Ascending aorta (tissue), 2 donors: ENCODE measurements at regions not wholly inside any gene's neighbourhood (a gene's known extent, or its start where the extent isn't known, plus 50 kb on each side); places are given as distances from the start of the nearest gene placed in this dataset.

Experiments used
- DNase-seq, 2 donors: peaks; one replicate each; pipeline ENCODE4 v3.0.0-alpha.2; 2019; ENCODE audit warnings: low spot score in 2 of 2
- H3K27ac ChIP-seq, 2 donors: fragments of 200-600 bp; sonication (generic); one replicate each; pipeline ENCODE4 v1.5.1; 2016 to 2017; ENCODE audit warnings: mild to moderate bottlenecking in 1 of 2
- H3K27me3 ChIP-seq: fragments of 200-600 bp; sonication (generic); one replicate; pipeline ENCODE4 v1.5.1; 2017
- H3K36me3 ChIP-seq, 2 donors: fragments of 200-600 bp; sonication (generic); one replicate each; pipeline ENCODE4 v1.5.1; 2016
- H3K4me1 ChIP-seq, 2 donors: fragments of 200-600 bp; sonication (generic); one replicate each; pipeline ENCODE4 v1.5.1; 2016 to 2017; ENCODE audit warnings: mild to moderate bottlenecking in 1 of 2
- H3K4me3 ChIP-seq, 2 donors: fragments of 200-600 bp; sonication (generic); one replicate each; pipeline ENCODE4 v1.5.1; 2016 to 2017; ENCODE audit warnings: mild to moderate bottlenecking in 1 of 2
- H3K9me3 ChIP-seq, 2 donors: fragments of 200-600 bp; sonication (generic); one replicate each; pipeline ENCODE4 v1.5.1; 2016
- intact Hi-C: fragments of 100-400 bp; cut with DNase I; formaldehyde crosslinking; loops from one replicate; pipeline ENCODE4 v1.15.1; 2023
- TF ChIP-seq, protein P1 (sequence below), 3 experiments: fragments of 200-600 bp in 2 of 3; fragments of 450-650 bp in 1 of 3; sonication (generic) in 2 of 3; IDR thresholded peaks; one replicate each; pipeline ENCODE4 v1.5.1; 2016 to 2019; ENCODE audit warnings: antibody characterized with exemption in 3 of 3, mild to moderate bottlenecking in 1 of 3, moderate library complexity in 1 of 3

DNA sequence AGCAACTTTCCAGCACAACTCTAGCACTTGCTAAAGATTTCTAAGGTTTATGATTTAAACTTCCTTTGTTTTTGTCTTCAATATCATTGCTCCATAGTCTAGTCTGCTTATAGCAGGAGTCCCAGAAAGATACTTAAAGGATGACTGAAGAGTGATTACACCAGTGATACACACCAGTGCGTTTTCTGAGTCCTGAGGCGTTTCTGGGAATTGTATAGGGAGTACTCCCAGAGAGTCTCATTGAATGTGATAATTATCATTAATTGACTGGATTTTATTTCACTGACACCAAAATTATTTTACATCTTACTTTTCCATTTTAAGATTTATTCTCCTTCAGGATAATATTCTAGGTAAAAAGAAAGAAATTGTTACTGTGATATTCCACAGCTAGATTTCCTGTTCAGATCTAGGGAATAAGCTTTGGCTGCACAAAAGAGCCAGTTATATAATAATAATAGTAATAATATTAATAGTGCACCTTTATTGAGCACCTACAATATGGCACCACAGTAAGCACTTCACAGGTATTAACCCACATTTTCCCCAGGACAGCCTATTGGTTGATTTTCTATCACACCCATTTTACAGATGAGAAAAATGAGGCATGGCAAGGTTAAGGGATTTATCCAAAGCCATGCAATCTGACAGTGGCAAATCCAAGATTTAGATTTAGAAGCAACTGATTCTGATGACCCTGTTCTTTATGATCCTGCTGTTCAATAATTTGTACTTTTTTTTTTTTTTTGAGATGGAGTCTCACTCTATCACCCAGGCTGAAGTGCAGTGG is 62.6 kb downstream of the IRX5 start:
- no peak overlapping the region for H3K27ac ChIP-seq
- intact Hi-C loops: no loop called here
- H3K36me3 ChIP-seq: no peaks in the 10 kb centered on the region
- TF ChIP-seq, protein P1, sequence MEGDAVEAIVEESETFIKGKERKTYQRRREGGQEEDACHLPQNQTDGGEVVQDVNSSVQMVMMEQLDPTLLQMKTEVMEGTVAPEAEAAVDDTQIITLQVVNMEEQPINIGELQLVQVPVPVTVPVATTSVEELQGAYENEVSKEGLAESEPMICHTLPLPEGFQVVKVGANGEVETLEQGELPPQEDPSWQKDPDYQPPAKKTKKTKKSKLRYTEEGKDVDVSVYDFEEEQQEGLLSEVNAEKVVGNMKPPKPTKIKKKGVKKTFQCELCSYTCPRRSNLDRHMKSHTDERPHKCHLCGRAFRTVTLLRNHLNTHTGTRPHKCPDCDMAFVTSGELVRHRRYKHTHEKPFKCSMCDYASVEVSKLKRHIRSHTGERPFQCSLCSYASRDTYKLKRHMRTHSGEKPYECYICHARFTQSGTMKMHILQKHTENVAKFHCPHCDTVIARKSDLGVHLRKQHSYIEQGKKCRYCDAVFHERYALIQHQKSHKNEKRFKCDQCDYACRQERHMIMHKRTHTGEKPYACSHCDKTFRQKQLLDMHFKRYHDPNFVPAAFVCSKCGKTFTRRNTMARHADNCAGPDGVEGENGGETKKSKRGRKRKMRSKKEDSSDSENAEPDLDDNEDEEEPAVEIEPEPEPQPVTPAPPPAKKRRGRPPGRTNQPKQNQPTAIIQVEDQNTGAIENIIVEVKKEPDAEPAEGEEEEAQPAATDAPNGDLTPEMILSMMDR (IDR thresholded peaks at IDR 0.05): no peak
- no peaks in the 10 kb centered on the region for H3K9me3 ChIP-seq
- no peaks in the 10 kb centered on the region for H3K4me1 ChIP-seq
- no peak for DNase-seq
- no peaks in the 10 kb centered on the region for H3K27me3 ChIP-seq
- no peak overlapping the region for H3K4me3 ChIP-seq

DNA sequence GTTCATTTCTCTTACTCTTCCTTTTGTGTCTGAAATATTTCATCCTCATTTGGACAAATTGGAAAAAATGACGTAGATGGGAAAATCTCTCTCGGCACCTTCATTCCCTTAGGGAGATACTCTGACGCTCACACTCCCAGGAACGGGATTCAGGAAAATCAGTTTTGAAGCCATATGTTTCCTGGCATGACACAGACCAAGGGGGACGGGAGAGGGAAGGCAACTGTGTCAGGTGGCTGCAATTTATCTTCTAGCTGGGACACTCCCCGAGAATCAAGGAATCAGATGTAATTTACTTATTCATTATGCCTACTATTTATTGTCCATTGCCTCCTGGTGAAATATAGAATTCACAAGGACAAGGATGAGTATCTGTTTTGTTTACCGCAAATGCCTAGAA is 65.5 kb downstream of the IRX5 start:
- DNase-seq: no peak
- no peaks in the 10 kb centered on the region for H3K4me1 ChIP-seq
- TF ChIP-seq, protein P1 (IDR thresholded peaks at IDR 0.05): no peak
- no peak overlapping the region for H3K4me3 ChIP-seq
- no peak overlapping the region for H3K27ac ChIP-seq
- intact Hi-C loops: no loop called here
- H3K27me3 ChIP-seq: no peaks in the 10 kb centered on the region
- no peaks in the 10 kb centered on the region for H3K36me3 ChIP-seq
- no peaks in the 10 kb centered on the region for H3K9me3 ChIP-seq

- TF ChIP-seq, protein P1 (IDR thresholded peaks at IDR 0.05): no peak
- DNase-seq: no peak
- Histone ChIP-seq H3K27me3 (no peaks in the 10 kb centered on the region), H3K4me1 (no peaks in the 10 kb centered on the region), H3K27ac (no peak overlapping the region), H3K4me3 (no peak overlapping the region), H3K9me3 (no peaks in the 10 kb centered on the region), H3K36me3 (no peaks in the 10 kb centered on the region)
- intact Hi-C loops: no loop called here
These were observed 68.2 kb downstream of the IRX5 start for GRCh38 chr16:54998834-54999233.

DNA sequence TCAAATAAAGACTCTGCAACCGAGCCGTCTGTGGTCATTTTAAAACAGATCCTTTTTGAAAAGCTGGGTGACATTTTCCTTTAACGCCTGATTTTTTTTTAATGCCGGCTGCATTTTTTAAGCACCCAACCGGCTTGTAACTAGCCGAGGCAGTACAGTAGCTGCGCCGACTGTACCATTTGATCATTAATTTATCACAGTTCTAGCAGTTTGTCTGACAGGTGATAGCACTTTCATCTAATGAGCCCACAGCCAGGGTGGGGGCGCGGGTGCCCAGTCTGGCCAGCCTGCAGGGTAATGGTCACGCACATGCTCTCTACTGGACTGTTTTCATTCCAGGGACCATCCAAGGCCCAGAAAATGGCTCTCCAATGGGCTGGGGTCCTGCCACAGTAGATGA is 68.8 kb downstream of the IRX5 start:
- TF ChIP-seq, protein P1 (IDR thresholded peaks at IDR 0.05): no peak
- Histone ChIP-seq H3K27me3 (no peaks in the 10 kb centered on the region), H3K4me1 (no peaks in the 10 kb centered on the region), H3K36me3 (no peaks in the 10 kb centered on the region), H3K4me3 (no peak overlapping the region), H3K9me3 (no peaks in the 10 kb centered on the region), H3K27ac (no peak overlapping the region)
- intact Hi-C loops: no loop called here
- DNase-seq: no peak

DNA sequence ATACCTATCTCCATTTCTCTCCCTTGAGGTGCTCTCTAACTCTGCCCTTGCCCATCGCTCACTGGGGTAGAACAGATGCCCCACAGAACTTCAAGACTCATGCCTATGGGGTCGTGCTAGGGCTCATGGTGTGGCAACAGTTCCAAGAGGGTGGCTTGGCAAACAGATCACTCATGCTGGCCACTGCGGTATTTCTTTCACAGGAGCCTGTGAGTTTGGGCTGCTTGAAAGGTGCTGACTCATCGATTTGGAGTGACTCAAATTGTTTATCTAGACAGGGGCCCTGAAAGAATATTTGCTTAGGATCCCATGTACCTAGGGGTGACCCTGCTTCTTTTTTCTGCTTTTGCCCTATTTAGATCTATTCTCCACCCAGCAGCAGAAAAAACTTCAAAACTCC is 69.9 kb downstream of the IRX5 start:
- DNase-seq: no peak
- TF ChIP-seq, protein P1 (IDR thresholded peaks at IDR 0.05): no peak

More for the DNA sequence above, 69.9 kb downstream of the IRX5 start:
- intact Hi-C loops: no loop called here
- Histone ChIP-seq H3K4me1 (no peaks in the 10 kb centered on the region), H3K27ac (no peak overlapping the region), H3K4me3 (no peak overlapping the region), H3K9me3 (no peaks in the 10 kb centered on the region), H3K27me3 (no peaks in the 10 kb centered on the region), H3K36me3 (no peaks in the 10 kb centered on the region)
